Left colon (tissue), 2 donors: ENCODE measurements at regions not wholly inside any gene's neighbourhood (a gene's known extent, or its start where the extent isn't known, plus 50 kb on each side); places are given as distances from the start of the nearest gene placed in this dataset.

Experiments
- ATAC-seq: fragments of 200-7000 bp; cut with Tn5 transposase; one replicate; pipeline ENCODE4 v1.9.1; 2020; ENCODE audit warnings: mild to moderate bottlenecking, moderate library complexity
- DNase-seq, 2 donors: peaks; one replicate each; pipeline ENCODE4 v3.0.0-alpha.2; 2020
- intact Hi-C, 2 donors: fragments of 100-400 bp; cut with DNase I in 1 of 2; cut with micrococcal nuclease in 1 of 2; formaldehyde crosslinking; loops; one replicate each; pipeline versions ENCODE4 v1.11.2 to v1.14.0; 2022; cut with DNase I, micrococcal nuclease
- donor health status: DM: no; HTN: no; CAD: no.
- donor health status: DM: yes; HTN: yes; CAD: no.

DNA sequence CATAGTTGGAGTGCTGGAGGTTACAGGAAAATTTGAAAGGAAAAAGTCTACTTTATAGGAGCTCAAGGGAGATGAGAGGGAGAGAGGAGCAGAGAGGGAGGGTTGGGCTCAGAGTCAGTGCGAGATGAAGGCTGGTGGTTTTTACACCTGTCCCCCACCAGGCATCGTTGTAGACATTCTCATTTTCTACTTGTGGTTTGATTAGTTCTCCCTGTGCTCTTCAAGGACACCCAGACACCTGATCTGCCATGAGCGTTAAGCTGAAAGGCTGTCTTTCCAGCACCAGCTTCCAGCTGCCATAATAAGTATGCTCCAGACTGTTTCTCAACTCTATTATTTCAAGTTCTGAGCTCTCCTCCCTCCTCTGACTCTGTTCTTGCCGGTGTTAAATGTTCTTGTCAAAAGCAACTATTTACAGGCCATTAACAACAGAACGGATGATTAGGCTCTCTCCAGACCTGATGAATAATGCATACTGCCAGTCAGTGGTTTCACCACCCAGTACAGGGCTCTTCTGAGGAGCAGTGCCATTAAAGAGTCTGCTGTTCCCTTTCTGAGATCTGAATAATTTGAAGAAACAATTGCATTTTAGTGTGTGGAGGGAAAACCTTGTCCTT lies 514.6 kb upstream of the MCTP2 start:
- DNase-seq (no peak), ATAC-seq (no peak)
- intact Hi-C loops: no loop called here

DNA sequence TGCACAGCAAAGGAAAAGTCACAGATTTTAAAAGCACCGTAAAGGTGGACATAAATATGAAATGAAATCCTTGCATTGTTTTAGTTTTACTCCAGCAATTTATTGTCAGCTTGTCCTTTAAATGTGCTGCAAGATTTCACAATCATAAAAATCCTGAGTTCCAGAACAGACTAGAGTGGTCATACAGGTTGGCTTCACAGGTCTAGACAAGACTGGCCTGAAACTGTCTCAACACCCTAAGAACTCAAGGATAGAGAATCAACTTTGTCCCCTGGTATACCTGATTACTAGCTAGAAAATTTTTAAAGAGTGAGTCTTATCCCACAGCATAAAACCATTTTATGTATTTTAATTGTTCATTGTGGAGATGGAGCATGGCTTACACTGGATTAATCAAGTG lies 521.7 kb upstream of the MCTP2 start:
- intact Hi-C loops: no loop called here
- DNase-seq: no peak
- no peak for ATAC-seq

DNA sequence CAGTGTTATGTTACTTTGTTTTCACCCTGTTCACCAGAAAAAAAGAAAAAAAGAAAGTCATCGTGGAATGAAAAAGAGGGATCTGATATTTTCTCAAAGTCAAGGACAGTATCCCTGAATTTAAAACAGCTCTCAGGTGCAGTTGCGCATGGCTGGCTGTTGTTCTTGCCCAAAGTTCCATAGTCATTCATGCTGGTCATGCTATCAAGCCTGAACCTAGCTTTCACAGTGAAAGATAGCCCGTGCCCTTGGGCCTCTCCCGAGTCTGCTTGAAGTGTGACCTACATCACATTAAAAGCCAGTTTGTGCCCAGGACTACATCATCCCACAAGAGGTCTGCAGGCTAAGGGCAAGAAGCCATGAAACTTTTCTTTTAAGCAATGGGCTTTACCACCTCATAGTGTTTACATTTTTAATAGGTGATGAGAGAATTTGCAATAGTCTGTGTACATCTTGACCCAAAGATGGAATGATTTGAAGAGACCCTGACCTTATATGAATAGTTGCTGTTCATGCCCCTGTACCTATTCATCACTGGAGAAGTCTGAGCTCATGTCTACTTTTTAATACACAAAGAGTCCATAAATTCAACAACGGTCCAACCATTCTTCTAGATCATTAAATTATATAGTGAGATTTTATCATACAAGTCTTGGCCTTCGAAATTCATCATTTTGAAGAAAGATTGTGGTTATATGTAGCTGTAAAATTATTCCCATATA lies 522.5 kb upstream of the MCTP2 start:
- intact Hi-C loops: no loop called here
- no peak for DNase-seq
- ATAC-seq: no peak

DNA sequence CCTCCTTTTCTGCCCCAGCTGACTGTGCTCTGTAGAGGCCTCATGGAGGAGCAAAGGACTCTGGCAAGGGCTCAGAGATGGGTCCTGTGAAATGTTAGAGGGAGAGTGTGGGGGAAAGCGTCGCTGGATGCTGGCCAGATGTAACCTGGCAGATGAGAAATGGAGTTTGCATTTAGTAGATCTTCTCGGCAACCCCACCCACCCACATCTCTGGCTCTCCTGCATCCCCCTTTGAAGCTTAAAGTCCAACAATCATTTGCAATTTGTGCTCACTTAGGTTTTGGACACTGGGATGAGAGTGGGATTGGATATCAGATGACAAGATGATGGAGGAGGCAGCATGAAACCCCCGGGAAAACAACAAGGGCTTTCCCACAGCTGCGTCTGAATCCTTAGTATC lies 523.6 kb upstream of the MCTP2 start:
- DNase-seq (no peak), ATAC-seq (no peak)
- intact Hi-C loops: no loop called here

DNA sequence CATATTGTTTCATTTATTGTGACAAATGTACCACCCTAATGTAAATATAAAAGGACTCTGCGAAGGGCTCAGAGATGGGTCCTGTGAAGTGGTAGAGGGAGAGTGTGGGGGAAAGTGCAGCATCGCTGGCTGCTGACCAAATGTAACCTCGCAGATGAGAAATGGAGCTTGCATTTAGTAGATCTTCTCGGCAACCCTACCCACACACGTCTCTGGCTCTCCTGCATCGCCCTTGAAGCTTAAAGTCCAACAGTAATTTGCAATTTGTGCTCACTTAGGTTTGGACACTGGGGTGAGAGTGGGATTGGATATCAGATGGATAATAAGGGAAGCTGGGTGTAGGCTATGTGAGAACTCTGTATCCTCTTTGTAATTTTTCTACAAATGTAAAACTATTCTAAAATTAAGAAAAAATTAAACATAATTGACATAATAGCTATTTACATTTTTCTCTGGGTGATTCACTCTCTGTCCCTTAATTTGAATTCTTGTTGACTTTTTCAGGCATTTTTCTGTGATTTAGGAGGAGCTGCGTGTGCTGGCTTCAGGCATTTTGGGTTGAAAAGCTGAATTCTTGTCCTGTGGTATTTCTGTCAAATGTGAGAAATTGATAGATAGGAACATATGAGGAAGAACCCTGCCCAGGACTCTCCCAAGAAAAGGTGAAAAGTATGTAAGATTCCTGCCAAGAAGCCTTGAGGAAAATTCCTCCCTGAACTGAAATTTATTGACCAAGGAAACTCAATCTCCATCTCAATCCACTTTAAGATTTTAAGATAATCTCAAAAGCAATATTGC lies 524.7 kb upstream of the MCTP2 start:
- ATAC-seq (no peak), DNase-seq (no peak)
- intact Hi-C loops: no loop called here

DNA sequence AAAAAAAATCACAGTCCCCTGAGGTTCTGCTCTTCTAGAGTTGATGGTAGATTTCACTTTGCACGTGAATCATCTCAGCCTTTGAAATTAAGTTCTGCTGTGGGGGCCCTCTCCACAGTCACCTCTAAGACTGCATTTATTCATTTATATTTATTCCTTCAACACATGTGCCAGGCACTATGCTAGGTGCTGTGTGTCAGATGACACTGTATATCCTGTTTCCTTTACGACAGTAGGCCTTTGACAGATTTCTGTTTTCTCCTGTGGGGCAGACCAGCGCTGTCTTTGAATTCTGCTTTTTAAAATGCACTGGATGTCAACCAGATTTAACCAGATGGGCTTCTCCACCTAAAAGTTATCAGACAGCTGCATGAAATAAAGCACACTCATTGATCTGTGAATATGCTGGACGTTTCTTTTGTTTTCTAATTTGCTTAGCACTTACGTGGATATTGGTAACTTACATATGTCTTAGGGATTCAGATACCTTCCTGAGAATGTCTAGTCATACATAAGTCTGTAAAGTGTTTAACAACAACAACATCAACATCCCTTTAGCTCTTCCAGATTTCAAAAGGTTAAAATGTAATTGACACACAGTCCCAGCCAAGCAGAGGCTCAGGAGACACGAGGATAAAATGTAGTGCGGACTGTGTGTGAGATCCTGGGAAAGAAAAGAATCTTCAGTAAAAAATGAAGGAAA lies 525.5 kb upstream of the MCTP2 start:
- DNase-seq (no peak), ATAC-seq (no peak)
- intact Hi-C loops: no loop called here

DNA sequence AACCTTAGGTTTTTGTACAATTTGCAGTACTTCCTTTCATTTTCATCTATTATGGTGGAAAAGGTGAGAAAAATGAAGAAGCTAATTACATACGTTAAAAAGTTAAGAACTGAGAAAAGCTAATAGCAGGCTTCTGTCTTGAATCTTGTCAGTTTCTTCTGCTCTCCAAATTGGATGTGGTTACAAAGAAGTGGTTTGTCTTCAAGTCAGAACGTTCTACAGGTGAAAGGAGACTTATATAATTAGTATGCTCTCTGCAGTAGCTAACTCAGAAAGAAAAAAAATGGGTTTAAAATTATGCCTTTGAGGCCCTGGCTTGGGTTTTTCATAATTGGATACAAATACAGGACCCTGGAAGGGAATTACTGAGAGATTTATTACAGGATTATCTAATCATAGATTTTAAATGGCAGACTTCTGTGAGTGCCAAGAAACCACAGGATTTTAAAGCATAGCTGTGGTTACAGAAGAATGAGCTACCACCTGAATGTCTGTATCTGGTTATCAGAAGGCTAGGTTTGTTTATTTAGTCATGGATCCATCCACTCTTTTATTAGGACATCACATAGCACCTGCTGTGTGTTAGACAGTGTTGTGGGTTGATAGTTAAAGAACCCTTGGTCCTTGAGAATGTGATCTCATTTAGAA lies 528.1 kb upstream of the MCTP2 start:
- intact Hi-C loops: no loop called here
- no peak for DNase-seq
- no peak for ATAC-seq

DNA sequence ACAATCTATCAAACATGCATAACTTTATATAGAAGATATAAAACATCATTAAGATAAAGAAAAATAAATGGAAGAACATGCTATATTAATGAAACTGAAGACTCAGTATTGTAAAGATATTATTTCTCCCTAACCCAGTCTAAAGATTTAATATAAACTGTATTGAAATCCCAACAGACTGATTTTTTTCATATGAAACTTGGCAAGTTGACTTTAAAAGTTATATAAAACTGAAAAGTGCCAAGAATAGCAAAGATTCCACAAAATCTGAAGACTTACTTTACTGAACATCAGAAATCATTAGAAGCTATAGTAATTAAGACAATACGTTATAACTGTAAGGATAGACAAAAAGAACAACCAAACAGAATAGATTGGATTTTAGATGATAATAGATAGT lies 531.3 kb upstream of the MCTP2 start:
- ATAC-seq (no peak), DNase-seq (no peak)
- intact Hi-C loops: no loop called here

DNA sequence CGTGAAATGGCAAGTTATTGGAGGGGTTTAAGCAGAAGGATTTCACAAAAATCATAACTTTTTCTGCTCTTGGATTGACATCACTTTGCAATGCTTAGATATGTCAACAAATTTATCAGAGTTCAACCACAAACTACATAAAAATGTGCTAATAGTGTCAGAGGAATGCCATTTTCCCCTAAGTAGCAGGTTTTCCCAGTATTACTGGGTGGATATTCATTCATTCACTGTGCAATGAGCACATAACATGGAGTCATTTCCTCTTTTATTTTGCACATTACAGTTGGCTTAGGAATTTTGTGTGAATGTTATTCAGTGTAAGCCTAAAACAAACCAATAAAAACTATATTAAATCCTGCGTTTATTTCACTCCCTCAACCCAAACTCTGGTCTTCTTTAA lies 537.3 kb upstream of the MCTP2 start:
- intact Hi-C loops: no loop called here
- DNase-seq (no peak), ATAC-seq (no peak)

DNA sequence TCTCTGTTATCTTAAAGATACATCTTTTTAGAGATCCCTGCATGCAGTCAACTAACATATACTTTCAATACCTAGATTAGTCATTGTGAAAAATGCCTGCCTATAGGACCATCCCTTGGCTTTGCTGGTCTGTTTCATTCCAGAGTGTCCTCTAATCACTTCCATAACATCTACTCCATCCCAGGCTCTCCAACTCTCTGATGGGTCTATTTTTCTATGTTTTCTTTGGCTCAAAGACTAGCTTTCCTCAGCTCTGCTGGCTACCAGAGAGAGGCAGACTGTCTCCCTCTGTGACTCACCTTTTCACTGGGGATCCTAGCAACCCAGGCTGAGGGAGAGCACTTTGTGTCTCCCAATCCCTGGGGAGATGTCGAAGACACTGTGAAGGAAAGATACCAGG lies 547.7 kb upstream of the MCTP2 start:
- DNase-seq: no peak
- intact Hi-C loops: no loop called here
- no peak for ATAC-seq

DNA sequence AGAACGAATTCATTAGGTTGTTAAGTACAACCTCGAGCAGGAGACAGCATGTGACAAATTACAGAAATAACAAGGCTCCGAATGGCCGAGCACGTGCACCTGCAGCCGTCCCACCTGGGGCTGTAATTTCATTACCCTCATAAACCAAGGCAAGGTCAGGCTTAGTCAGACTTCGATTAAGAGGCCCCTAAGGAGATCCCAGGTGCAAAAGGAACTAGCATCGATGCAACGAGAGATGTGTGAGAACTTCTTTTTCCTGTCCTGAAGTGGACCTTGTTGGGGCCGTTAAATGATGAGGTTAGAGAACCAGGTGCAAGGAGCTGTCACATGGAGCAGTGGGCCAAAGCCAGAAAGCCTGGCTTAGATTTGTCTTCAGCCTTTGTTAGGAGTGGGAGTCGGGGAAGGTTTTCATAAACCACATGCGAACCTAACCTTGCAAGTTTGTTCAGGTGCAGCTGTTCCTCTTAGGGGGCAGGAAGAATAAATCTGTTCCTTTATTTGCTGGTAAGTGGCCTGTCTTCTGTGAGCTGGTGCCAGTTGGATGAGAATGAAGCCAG lies 559.9 kb upstream of the MCTP2 start:
- intact Hi-C loops: no loop called here
- ATAC-seq: no peak
- DNase-seq: no peak

DNA sequence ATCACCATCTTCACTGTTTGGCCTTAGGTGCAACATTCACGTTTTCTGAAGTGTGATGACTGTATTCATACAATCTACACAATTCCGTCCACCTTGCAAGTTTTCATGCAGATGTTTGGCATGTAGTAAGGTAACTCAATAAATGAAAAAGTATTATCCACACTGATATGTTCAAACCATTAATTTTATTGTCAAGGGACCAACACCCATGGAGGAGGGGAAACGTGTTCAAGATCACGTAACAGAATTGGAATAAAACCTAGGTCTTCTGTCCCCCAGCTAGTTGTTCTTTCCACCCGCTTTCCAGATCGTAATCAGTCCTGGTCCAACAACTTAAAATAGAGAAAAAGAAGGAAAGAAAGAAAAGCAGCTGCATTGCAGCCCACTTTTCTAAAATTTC lies 560.4 kb upstream of the MCTP2 start:
- ATAC-seq: no peak
- DNase-seq: no peak
- intact Hi-C loops: no loop called here

DNA sequence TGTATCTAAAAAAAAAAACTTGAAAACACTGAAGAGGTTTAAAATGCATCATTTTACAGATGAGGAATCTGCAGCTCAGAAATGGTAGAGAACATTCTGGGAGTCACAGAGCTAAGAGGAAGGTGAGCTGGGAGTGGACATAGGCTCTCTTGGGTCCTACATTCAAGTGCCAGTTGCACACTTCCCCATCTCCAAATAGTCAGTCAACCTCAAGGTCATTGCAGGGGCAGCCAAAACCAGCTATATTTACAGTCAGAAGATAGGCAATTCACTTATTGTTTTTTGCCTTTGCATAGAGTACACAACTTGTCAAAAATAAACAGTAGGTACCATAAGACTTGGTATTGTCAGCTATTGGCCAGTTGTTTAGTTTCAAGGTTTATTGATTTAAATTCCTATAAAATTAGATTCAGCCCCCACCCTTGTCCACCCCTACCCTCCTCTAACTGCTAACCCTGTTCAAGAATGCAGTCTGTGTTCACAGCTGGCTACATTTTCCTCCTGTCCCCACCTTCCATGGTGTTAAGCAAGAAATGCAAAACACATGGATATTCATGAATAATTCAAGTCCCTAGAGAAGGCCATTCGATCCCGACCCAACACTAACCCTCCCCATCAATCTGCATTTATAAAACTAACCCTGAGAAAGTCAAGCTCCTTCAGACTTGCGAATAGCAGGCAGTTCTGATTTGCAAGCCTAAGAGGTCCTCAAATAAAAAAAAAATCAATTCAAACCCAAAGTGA lies 567.0 kb upstream of the MCTP2 start:
- DNase-seq: no peak
- intact Hi-C loops: no loop called here
- ATAC-seq: no peak

DNA sequence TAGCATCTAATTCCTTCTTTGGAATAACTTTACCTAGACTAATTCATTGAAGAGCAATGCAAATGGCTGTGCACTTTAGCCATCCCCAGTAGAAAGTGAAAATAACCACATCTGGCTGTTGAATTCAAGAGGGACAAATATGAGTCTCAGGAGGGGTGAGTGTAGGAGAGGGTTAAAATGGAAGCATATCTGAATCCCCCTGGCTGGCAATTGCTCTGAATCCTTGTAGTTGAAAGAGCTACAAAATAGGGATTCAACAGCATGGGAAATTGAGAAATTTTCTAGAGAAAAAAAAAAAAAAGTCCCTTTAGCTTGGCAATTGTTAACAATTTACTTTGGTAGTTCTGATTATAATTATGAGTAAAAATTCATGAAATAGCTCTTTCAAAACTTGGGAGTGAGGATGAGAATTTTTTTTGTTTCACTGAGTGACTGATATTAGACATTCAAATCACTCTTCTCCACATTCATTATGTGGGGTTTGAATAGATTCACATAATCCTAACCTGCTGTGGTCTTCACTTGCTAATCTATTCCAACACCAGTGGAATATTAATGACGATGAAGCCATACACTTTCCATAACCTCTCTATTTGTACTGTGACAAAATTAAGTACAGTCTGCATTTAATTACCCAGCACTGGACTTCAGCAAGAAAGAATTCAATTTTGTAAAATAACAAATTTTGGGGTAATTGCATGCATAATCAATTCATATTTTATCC lies 569.0 kb upstream of the MCTP2 start:
- no peak for DNase-seq
- intact Hi-C loops: no loop called here

DNA sequence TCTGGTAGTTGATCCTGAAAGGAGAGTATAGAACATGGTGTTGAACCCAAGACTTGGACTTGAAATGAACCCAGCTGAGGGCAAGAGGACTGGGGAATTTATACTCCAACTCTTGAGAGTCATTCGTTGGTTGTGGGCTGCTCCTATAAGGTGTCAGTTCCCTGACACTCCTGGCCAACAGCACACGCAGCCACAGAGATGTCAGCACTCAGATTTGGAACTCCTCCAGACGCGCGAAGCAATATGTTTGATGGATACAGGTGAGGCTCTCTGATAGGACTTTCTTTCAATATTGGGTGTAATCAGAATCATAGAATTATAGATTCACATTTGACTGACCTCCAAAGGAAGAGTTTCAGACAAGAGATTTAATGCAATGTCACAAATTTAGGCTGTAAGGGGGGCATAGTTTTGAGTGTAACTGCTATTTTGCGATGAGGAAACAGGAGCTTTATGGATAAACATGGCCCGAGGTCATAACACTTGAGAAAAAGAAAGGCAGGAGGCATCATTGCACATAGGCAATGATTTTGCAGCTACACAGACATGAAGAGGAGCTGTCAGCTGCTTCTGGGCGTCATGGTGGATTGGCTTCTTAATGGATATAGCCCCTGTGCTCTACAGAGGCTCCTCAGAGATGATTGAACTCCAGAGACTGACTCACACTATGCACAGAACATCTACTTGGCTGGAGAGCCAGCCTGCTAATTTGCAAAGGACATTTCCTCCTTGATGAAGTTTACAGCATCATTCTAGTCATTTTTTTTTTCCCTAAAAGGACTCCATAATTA lies 569.2 kb upstream of the RGMA start:
- intact Hi-C loops: no loop called here

More for the DNA sequence above, 569.0 kb upstream of the MCTP2 start:
- no peak for ATAC-seq

DNA sequence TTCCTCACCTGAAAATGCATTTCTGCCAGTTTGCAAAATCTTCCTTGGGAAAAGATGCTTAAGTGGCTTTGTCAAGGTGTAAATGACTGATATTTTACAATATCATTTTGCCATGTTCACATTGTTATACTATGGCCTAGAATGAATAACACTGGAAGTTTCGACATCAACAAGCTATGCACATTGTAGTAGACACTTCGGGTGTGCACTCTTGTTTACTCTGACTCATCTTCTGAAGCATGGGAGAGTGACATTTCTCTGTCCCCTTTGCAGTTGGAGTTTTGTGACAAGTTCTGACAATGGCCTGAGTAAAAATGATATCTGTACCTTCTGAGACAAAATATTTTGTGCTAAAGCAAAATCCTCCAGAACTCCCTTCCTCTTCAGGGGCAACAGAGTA lies 567.0 kb upstream of the RGMA start:
- intact Hi-C loops: no loop called here
- ATAC-seq (no peak), DNase-seq (no peak)

More for the DNA sequence above, 569.2 kb upstream of the RGMA start:
- ATAC-seq (no peak), DNase-seq (no peak)

DNA sequence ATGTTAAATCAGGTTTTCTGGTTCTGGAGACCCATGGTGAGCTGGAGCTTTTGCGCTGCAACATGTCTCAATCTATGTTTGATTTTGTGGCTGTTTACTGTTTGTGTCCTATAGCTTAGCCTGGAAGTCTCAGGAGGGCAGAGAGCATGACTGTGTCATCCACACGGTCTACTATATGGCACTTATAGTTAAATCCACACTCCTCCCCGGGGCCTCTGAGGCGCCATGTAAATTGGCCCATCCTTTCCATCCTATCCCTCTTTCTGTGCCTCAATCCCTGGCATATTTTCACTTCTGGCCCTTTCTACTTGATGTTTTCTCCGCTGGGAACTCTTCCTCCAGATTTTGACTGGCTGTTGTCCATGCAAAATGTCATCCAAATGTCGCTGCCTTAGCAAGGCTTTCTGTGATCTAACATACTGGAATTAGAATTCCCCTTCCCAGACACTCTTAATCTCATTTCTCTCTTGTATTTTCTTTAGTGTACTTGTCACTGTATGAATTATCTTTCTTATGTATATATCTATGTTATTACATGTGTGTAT lies 560.8 kb upstream of the RGMA start:
- no peak for ATAC-seq
- DNase-seq: no peak
- intact Hi-C loops: no loop called here
